H9 (cell line): ENCODE measurements at regions not wholly inside any gene's neighbourhood (a gene's known extent, or its start where the extent isn't known, plus 50 kb on each side); places are given as distances from the start of the nearest gene placed in this dataset.

ENCODE experiments used
- DNase-seq: peaks from one replicate; pipeline ENCODE4 v3.0.0-alpha.2; 2017
- H2AFZ ChIP-seq: one replicate; pipeline ENCODE4 v1.6.1; 2013; ENCODE audit warnings: mild to moderate bottlenecking, low read length, control low read depth, moderate library complexity
- H2AK5ac ChIP-seq: 2 replicates; pipeline ENCODE4 v1.6.1; 2013; ENCODE audit warnings: low read length, control low read depth, mixed read lengths; ENCODE audit not compliant: insufficient read length
- H2BK120ac ChIP-seq: one replicate; pipeline ENCODE4 v1.6.1; 2013; ENCODE audit warnings: low read depth, mild to moderate bottlenecking, low read length, control low read depth, inconsistent platforms; ENCODE audit not compliant: poor library complexity, severe bottlenecking
- H2BK12ac ChIP-seq: 2 replicates; pipeline ENCODE4 v1.6.1; 2013; ENCODE audit warnings: low read length, control low read depth, mixed read lengths, low read depth; ENCODE audit not compliant: insufficient read length
- H2BK15ac ChIP-seq: 2 replicates; pipeline ENCODE4 v1.6.1; 2013; ENCODE audit warnings: low read depth, low read length, control low read depth
- H2BK20ac ChIP-seq: one replicate; pipeline ENCODE4 v1.6.1; 2013; ENCODE audit warnings: low read depth, mild to moderate bottlenecking, low read length, control low read depth, inconsistent platforms; ENCODE audit not compliant: poor library complexity, severe bottlenecking
- H2BK5ac ChIP-seq: 2 replicates; pipeline ENCODE4 v1.6.1; 2013; ENCODE audit warnings: low read length, control low read depth, mixed read lengths; ENCODE audit not compliant: insufficient read length
- H3K14ac ChIP-seq: 2 replicates; pipeline ENCODE4 v1.6.1; 2013; ENCODE audit warnings: low read length, control low read depth; ENCODE audit not compliant: insufficient read depth
- H3K18ac ChIP-seq: 2 replicates; pipeline ENCODE4 v1.6.1; 2013; ENCODE audit warnings: low read depth, mild to moderate bottlenecking, mixed read lengths, low read length, control low read depth; ENCODE audit not compliant: insufficient read length
- H3K23ac ChIP-seq: 2 replicates; pipeline ENCODE4 v1.6.1; 2013; ENCODE audit warnings: low read length, control low read depth, mixed read lengths, low read depth; ENCODE audit not compliant: insufficient read length
- H3K23me2 ChIP-seq: 2 replicates; pipeline ENCODE4 v1.6.1; 2013; ENCODE audit warnings: low read depth, mild to moderate bottlenecking, mixed read lengths, low read length, control low read depth; ENCODE audit not compliant: insufficient read length, poor library complexity, severe bottlenecking
- H3K27ac ChIP-seq: 2 replicates; pipeline ENCODE4 v1.5.1; 2013; ENCODE audit warnings: low read length, control low read depth, mixed read lengths, low read depth; ENCODE audit not compliant: insufficient read length
- H3K27me3 ChIP-seq: 2 replicates; pipeline ENCODE4 v1.6.1; 2013; ENCODE audit warnings: low read length, control low read depth, inconsistent platforms; ENCODE audit not compliant: insufficient read depth
- H3K4ac ChIP-seq: 2 replicates; pipeline ENCODE4 v1.6.1; 2013; ENCODE audit warnings: low read depth, mild to moderate bottlenecking, control low read depth, inconsistent platforms, low read length, moderate library complexity
- H3K4me1 ChIP-seq: 2 replicates; pipeline ENCODE4 v1.6.1; 2013; ENCODE audit warnings: low read length, control low read depth, inconsistent platforms; ENCODE audit not compliant: insufficient read depth
- H3K4me2 ChIP-seq: 2 replicates; pipeline ENCODE4 v1.6.1; 2013; ENCODE audit warnings: low read length, control low read depth, mixed read lengths; ENCODE audit not compliant: insufficient read length, insufficient read depth
- H3K56ac ChIP-seq: 2 replicates; pipeline ENCODE4 v1.6.1; 2013; ENCODE audit warnings: low read depth, mild to moderate bottlenecking, mixed read lengths, low read length, control low read depth; ENCODE audit not compliant: insufficient read length
- H3K79me1 ChIP-seq: 2 replicates; pipeline ENCODE4 v1.6.1; 2013; ENCODE audit warnings: low read depth, mild to moderate bottlenecking, moderate library complexity, low read length, control low read depth, inconsistent platforms; ENCODE audit not compliant: insufficient read depth, poor library complexity, severe bottlenecking
- H3K79me2 ChIP-seq: 2 replicates; pipeline ENCODE4 v1.6.1; 2013; ENCODE audit warnings: low read length, control low read depth, inconsistent platforms; ENCODE audit not compliant: insufficient read depth
- H3K9ac ChIP-seq: 2 replicates; pipeline ENCODE4 v1.6.1; 2013; ENCODE audit warnings: low read length, control low read depth, mixed read lengths; ENCODE audit not compliant: insufficient read length; ENCODE audit errors: extremely low read depth
- H3K9me3 ChIP-seq: one replicate; pipeline ENCODE4 v1.6.1; 2013; ENCODE audit warnings: low read depth, low read length, inconsistent platforms; ENCODE audit not compliant: control insufficient read depth
- H3T11ph ChIP-seq: one replicate; pipeline ENCODE4 v1.6.1; 2013; ENCODE audit warnings: mild to moderate bottlenecking, low read length, control low read depth, inconsistent platforms
- H4K20me1 ChIP-seq: one replicate; pipeline ENCODE4 v1.6.1; 2013; ENCODE audit not compliant: control insufficient read depth, insufficient read length, insufficient read depth
- H4K5ac ChIP-seq: 2 replicates; pipeline ENCODE4 v1.6.1; 2013; ENCODE audit warnings: low read depth, mild to moderate bottlenecking, mixed read lengths, low read length, control low read depth; ENCODE audit not compliant: insufficient read length
- H4K8ac ChIP-seq: replicated peaks from 2 replicates; pipeline ENCODE4 v1.6.1; 2013; ENCODE audit warnings: low read length, control low read depth, mixed read lengths, low read depth; ENCODE audit not compliant: insufficient read length
- H4K91ac ChIP-seq: 2 replicates; pipeline ENCODE4 v1.6.1; 2013; ENCODE audit warnings: low read depth, mild to moderate bottlenecking, moderate library complexity, mixed read lengths, low read length, control low read depth; ENCODE audit not compliant: insufficient read length
- H3K27ac Mint-ChIP-seq, 3 experiments: 2 replicates in 2 of 3; 3 replicates in 1 of 3; pipeline ENCODE4 v1.8.0; 2020 to 2021; ENCODE audit warnings: mixed read lengths in 3 of 3, mild to moderate bottlenecking in 1 of 3, moderate library complexity in 1 of 3
- H3K27me3 Mint-ChIP-seq: 2 replicates; pipeline ENCODE4 v1.8.0; 2021; ENCODE audit warnings: low read depth, mild to moderate bottlenecking, moderate library complexity, mixed read lengths
- H3K36me3 Mint-ChIP-seq, 3 experiments: 2 replicates in 2 of 3; 3 replicates in 1 of 3; pipeline ENCODE4 v1.8.0; 2020 to 2021; ENCODE audit warnings: low read depth in 3 of 3, mixed read lengths in 3 of 3; ENCODE audit not compliant: insufficient read depth in 1 of 3
- H3K4me1 Mint-ChIP-seq, 2 experiments: 2 replicates each; pipeline ENCODE4 v1.8.0; 2020; ENCODE audit warnings: mixed read lengths in 2 of 2
- H3K4me3 Mint-ChIP-seq, 2 experiments: 2 replicates in 1 of 2; 3 replicates in 1 of 2; pipeline ENCODE4 v1.8.0; 2020 to 2021; ENCODE audit warnings: mild to moderate bottlenecking in 2 of 2, mixed read lengths in 2 of 2, moderate library complexity in 1 of 2
- H3K9me3 Mint-ChIP-seq, 2 experiments: 2 replicates in 1 of 2; 3 replicates in 1 of 2; pipeline ENCODE4 v1.8.0; 2020; ENCODE audit warnings: mild to moderate bottlenecking in 2 of 2, mixed read lengths in 2 of 2, moderate library complexity in 1 of 2
- CTCF ChIP-seq: fragments of 200-600 bp; sonication (generic); conservative IDR thresholded peaks from 3 replicates; pipeline ENCODE4 v1.8.0; 2021; ENCODE audit warnings: antibody characterized with exemption, mild to moderate bottlenecking
- WGBS: extraction: QIAGEN DNeasy Blood & Tissue Kit; methylation state at CpG from one replicate; pipeline ENCODE4 v1.1.7; 2013; ENCODE audit warnings: missing lambda C conversion rate, low lambda C conversion rate, mixed read lengths; ENCODE audit not compliant: insufficient read length; ENCODE audit errors: extremely low coverage; 5-methylcytosine and 5-hydroxymethylcytosine counted together

GRCh38 chr6:115610696-115611095 lies 450.0 kb downstream of the FRK start:
- Histone ChIP-seq H2BK5ac (no peak overlapping the region), H4K91ac (no peak overlapping the region), H2AFZ (no peak overlapping the region), H2BK12ac (no peak overlapping the region), H3K4ac (no peak overlapping the region), H4K5ac (no peak overlapping the region), H2BK20ac (no peak overlapping the region), H4K8ac (no peak overlapping the region), H3K27me3 (no peaks in the 10 kb centered on the region), H3K56ac (no peak overlapping the region), H2AK5ac (no peak overlapping the region), H3K9me3 (no peaks in the 10 kb centered on the region), H3K23me2 (no peaks in the 10 kb centered on the region), H2BK15ac (no peak overlapping the region), H3K4me1 (no peaks in the 10 kb centered on the region), H3K18ac (no peak overlapping the region), H3K14ac (no peak overlapping the region), H4K20me1 (no peaks in the 10 kb centered on the region), H3K23ac (no peak overlapping the region), H3K27ac (no peak overlapping the region), H3K79me1 (no peaks in the 10 kb centered on the region), H3K79me2 (no peaks in the 10 kb centered on the region), H3T11ph (no peak overlapping the region), H3K9ac (no peak overlapping the region), H2BK120ac (no peak overlapping the region), H3K4me2 (no peak overlapping the region)
- no peak overlapping the region for H3K4me3 Mint-ChIP-seq
- no peak for TF ChIP-seq CTCF
- H3K27me3 Mint-ChIP-seq, result no peaks in the 10 kb centered on the region
- H3K36me3 Mint-ChIP-seq, result no peaks in the 10 kb centered on the region
- H3K9me3 Mint-ChIP-seq, result no peaks in the 10 kb centered on the region; a peak in 1 of 5 replicates
- no peak for DNase-seq
- WGBS, result no CpG with 5 or more reads among the region's 5 CpGs
- no peaks in the 10 kb centered on the region for H3K4me1 Mint-ChIP-seq
- no peak overlapping the region for H3K27ac Mint-ChIP-seq
